ENCODE measurements at regions not wholly inside any gene's neighbourhood (a gene's known extent, or its start where the extent isn't known, plus 50 kb on each side); places are given as distances from the start of the nearest gene placed in this dataset.
A peak's percentile ranks its signal among the peaks of the same experiment; 100 is the strongest.

- WGBS (ENCODE audit: low lambda C conversion rate, missing lambda C conversion rate): 100% methylated on average over 1 of the region's 1 CpG
- Histone ChIP-seq H2AFZ (no peak overlapping the region), H3K4me3 (no peak overlapping the region), H3K4me1 (ENCODE audit: insufficient read depth) (no peaks in the 10 kb centered on the region), H3K4me2 (no peak overlapping the region), H3K36me3 (replicated peaks; ENCODE audit: insufficient read depth, low read depth) (no peaks in the 10 kb centered on the region), H3K27ac (no peak overlapping the region), H3K9me3 (ENCODE audit: low read depth) (no peaks in the 10 kb centered on the region), H4K20me1 (ENCODE audit: insufficient read depth, poor library complexity, severe bottlenecking) (no peaks in the 10 kb centered on the region), H3K9me2 (replicated peaks; ENCODE audit: insufficient read depth) (no peaks in the 10 kb centered on the region), H3K27me3 (no peaks in the 10 kb centered on the region), H3K79me2 (no peaks in the 10 kb centered on the region)
- no peak for DNase-seq (ENCODE audit: low spot score)
- TF ChIP-seq EZH2 (IDR thresholded peaks at IDR 0.05; ENCODE audit: borderline replicate concordance) (no peak), CTCF (IDR thresholded peaks at IDR 0.05; ENCODE audit: poor library complexity) (no peak), EZH2phosphoT487 (IDR thresholded peaks at IDR 0.05; ENCODE audit: low read depth, severe bottlenecking, unreplicated experiment) (no peak)
These were observed 126.5 kb downstream of the MRPS30 start for GRCh38 chr5:44935262-44935661.

- Histone ChIP-seq H4K20me1 (ENCODE audit: insufficient read depth, poor library complexity, severe bottlenecking) (no peaks in the 10 kb centered on the region), H3K4me1 (ENCODE audit: insufficient read depth) (no peaks in the 10 kb centered on the region), H3K27ac (no peak overlapping the region), H3K36me3 (replicated peaks; ENCODE audit: insufficient read depth, low read depth) (no peaks in the 10 kb centered on the region), H3K4me3 (no peak overlapping the region), H3K27me3 (no peaks in the 10 kb centered on the region), H3K79me2 (no peaks in the 10 kb centered on the region), H3K9me2 (replicated peaks; ENCODE audit: insufficient read depth) (no peaks in the 10 kb centered on the region), H3K4me2 (no peak overlapping the region), H2AFZ (no peak overlapping the region), H3K9me3 (ENCODE audit: low read depth) (no peaks in the 10 kb centered on the region)
- no peak for DNase-seq (ENCODE audit: low spot score)
- TF ChIP-seq EZH2 (IDR thresholded peaks at IDR 0.05; ENCODE audit: borderline replicate concordance) (no peak), EZH2phosphoT487 (IDR thresholded peaks at IDR 0.05; ENCODE audit: low read depth, severe bottlenecking, unreplicated experiment) (no peak)
- 61% methylated on average over 2 of the region's 2 CpGs for WGBS (ENCODE audit: low lambda C conversion rate, missing lambda C conversion rate)
These were observed 127.1 kb downstream of the MRPS30 start for GRCh38 chr5:44935871-44936270.

GRCh38 chr5:44942524-44943001, 133.8 kb downstream of the MRPS30 start:
- Histone ChIP-seq H3K9me3 (ENCODE audit: low read depth) (no peaks in the 10 kb centered on the region), H2AFZ (peak overlapping the region; percentile 15), H3K4me1 (ENCODE audit: insufficient read depth) (no peaks in the 10 kb centered on the region), H3K36me3 (replicated peaks; ENCODE audit: insufficient read depth, low read depth) (no peaks in the 10 kb centered on the region), H3K4me3 (no peak overlapping the region), H3K9me2 (replicated peaks; ENCODE audit: insufficient read depth) (no peaks in the 10 kb centered on the region), H3K79me2 (no peaks in the 10 kb centered on the region), H4K20me1 (ENCODE audit: insufficient read depth, poor library complexity, severe bottlenecking) (no peaks in the 10 kb centered on the region), H3K27me3 (no peaks in the 10 kb centered on the region), H3K4me2 (peak overlapping the region; percentile 19), H3K27ac (no peak overlapping the region)
- DNase-seq (ENCODE audit: low spot score): no peak
- TF ChIP-seq EZH2phosphoT487 (IDR thresholded peaks at IDR 0.05; ENCODE audit: low read depth, severe bottlenecking, unreplicated experiment): no peak
- no peak for TF ChIP-seq EZH2 (IDR thresholded peaks at IDR 0.05; ENCODE audit: borderline replicate concordance)
- TF ChIP-seq CTCF (IDR thresholded peaks at IDR 0.05; ENCODE audit: poor library complexity): no peak
- WGBS (ENCODE audit: low lambda C conversion rate, missing lambda C conversion rate): 45% methylated on average over 4 of the region's 4 CpGs

GRCh38 chr5:44943647-44944046, 134.9 kb downstream of the MRPS30 start:
- no peaks in the 10 kb centered on the region for H3K79me2 ChIP-seq
- H3K36me3 ChIP-seq (replicated peaks; ENCODE audit: insufficient read depth, low read depth): no peaks in the 10 kb centered on the region
- no peaks in the 10 kb centered on the region for H3K27me3 ChIP-seq
- H3K4me2 ChIP-seq: peak overlapping the region; percentile 19
- H2AFZ ChIP-seq: no peak overlapping the region
- H3K9me3 ChIP-seq (ENCODE audit: low read depth): no peaks in the 10 kb centered on the region
- 74% methylated on average over 2 of the region's 2 CpGs for WGBS (ENCODE audit: low lambda C conversion rate, missing lambda C conversion rate)
- TF ChIP-seq CTCF (IDR thresholded peaks at IDR 0.05; ENCODE audit: poor library complexity) (no peak), EZH2 (IDR thresholded peaks at IDR 0.05; ENCODE audit: borderline replicate concordance) (no peak), EZH2phosphoT487 (IDR thresholded peaks at IDR 0.05; ENCODE audit: low read depth, severe bottlenecking, unreplicated experiment) (no peak)
- H3K27ac ChIP-seq: no peak overlapping the region
- no peak overlapping the region for H3K4me3 ChIP-seq
- DNase-seq (ENCODE audit: low spot score): no peak
- H3K9me2 ChIP-seq (replicated peaks; ENCODE audit: insufficient read depth): no peaks in the 10 kb centered on the region
- no peaks in the 10 kb centered on the region for H4K20me1 ChIP-seq (ENCODE audit: insufficient read depth, poor library complexity, severe bottlenecking)
- no peaks in the 10 kb centered on the region for H3K4me1 ChIP-seq (ENCODE audit: insufficient read depth)
